Loucy (cell line): ENCODE measurements at regions not wholly inside any gene's neighbourhood (a gene's known extent, or its start where the extent isn't known, plus 50 kb on each side); places are given as distances from the start of the nearest gene placed in this dataset.

Experiments
- H2AFZ ChIP-seq: fragments of 200-600 bp; sonication (generic); 2 replicates; pipeline ENCODE4 v1.6.0; 2016; ENCODE audit warnings: antibody characterized with exemption, mild to moderate bottlenecking, low read length, moderate library complexity
- H3F3A ChIP-seq: fragments of 200-600 bp; 2 replicates; pipeline ENCODE4 v1.6.0; 2016; ENCODE audit warnings: antibody characterized with exemption, low read depth, mild to moderate bottlenecking
- H3K27me3 ChIP-seq: fragments of 200-600 bp; sonication (generic); 2 replicates; pipeline ENCODE4 v1.6.1; 2014; ENCODE audit warnings: low read length, mild to moderate bottlenecking; ENCODE audit not compliant: insufficient read depth, poor library complexity, severe bottlenecking
- H3K36me3 ChIP-seq: fragments of 200-600 bp; sonication (generic); 2 replicates; pipeline ENCODE4 v1.6.1; 2016; ENCODE audit warnings: low read length; ENCODE audit not compliant: insufficient read depth
- H3K4me1 ChIP-seq: fragments of 200-600 bp; sonication (generic); 2 replicates; pipeline ENCODE4 v1.5.1; 2014; ENCODE audit warnings: low read length, mild to moderate bottlenecking; ENCODE audit not compliant: insufficient read depth, poor library complexity, severe bottlenecking
- H3K4me2 ChIP-seq: fragments of 200-600 bp; sonication (generic); 2 replicates; pipeline ENCODE4 v1.6.0; 2014; ENCODE audit warnings: antibody characterized with exemption, low read length, low read depth, mild to moderate bottlenecking; ENCODE audit not compliant: poor library complexity, severe bottlenecking
- H3K4me3 ChIP-seq: fragments of 200-600 bp; sonication (generic); 2 replicates; pipeline ENCODE4 v1.5.1; 2014; ENCODE audit warnings: low read length, mild to moderate bottlenecking, mixed read lengths; ENCODE audit not compliant: poor library complexity, severe bottlenecking
- H3K79me2 ChIP-seq: fragments of 200-600 bp; sonication (generic); 2 replicates; pipeline ENCODE4 v1.6.1; 2014; ENCODE audit warnings: low read length; ENCODE audit not compliant: insufficient read depth
- H3K9ac ChIP-seq: fragments of 200-600 bp; sonication (generic); 2 replicates; pipeline ENCODE4 v1.6.0; 2014; ENCODE audit warnings: mild to moderate bottlenecking, low read depth, low read length, moderate library complexity; ENCODE audit not compliant: poor library complexity, severe bottlenecking
- H3K9me2 ChIP-seq: fragments of 200-600 bp; sonication (generic); replicated peaks from 2 replicates; pipeline ENCODE4 v1.6.1; 2016; ENCODE audit warnings: low read depth, low read length, mixed read lengths
- H3K9me3 ChIP-seq: fragments of 200-600 bp; sonication (generic); 2 replicates; pipeline ENCODE4 v1.6.1; 2014; ENCODE audit warnings: mild to moderate bottlenecking, antibody characterized with exemption, low read length, low read depth; ENCODE audit not compliant: insufficient read depth
- H4K20me1 ChIP-seq: fragments of 200-600 bp; sonication (generic); 2 replicates; pipeline ENCODE4 v1.6.0; 2014; ENCODE audit warnings: antibody characterized with exemption, low read length, mild to moderate bottlenecking; ENCODE audit not compliant: insufficient read depth, poor library complexity, severe bottlenecking
- CTCF ChIP-seq: fragments of 200-600 bp; sonication (generic); conservative IDR thresholded peaks from 2 replicates; pipeline ENCODE4 v1.5.1; 2014; ENCODE audit warnings: mild to moderate bottlenecking, antibody characterized with exemption, low read length
- EZH2phosphoT487 ChIP-seq: fragments of 200-600 bp; IDR thresholded peaks from 2 replicates; pipeline ENCODE4 v1.6.1; 2018; ENCODE audit warnings: antibody characterized with exemption, mild to moderate bottlenecking, moderate library complexity, borderline replicate concordance

GRCh38 chr12:127678945-127679344, 588.0 kb upstream of the TMEM132C start:
- no peaks in the 10 kb centered on the region for H3K27me3 ChIP-seq
- no peaks in the 10 kb centered on the region for H3K9me3 ChIP-seq
- H3K79me2 ChIP-seq = no peaks in the 10 kb centered on the region
- H3K4me2 ChIP-seq = no peak overlapping the region
- H4K20me1 ChIP-seq = no peaks in the 10 kb centered on the region
- 0 out of 2 replicates have a peak overlapping the region, but pooled peaks have one; percentile 17 for H2AFZ ChIP-seq
- no peak overlapping the region for H3K9ac ChIP-seq
- no peak overlapping the region for H3K4me3 ChIP-seq
- no peaks in the 10 kb centered on the region for H3K36me3 ChIP-seq
- TF ChIP-seq EZH2phosphoT487 = no peak
- no peak for TF ChIP-seq CTCF
- H3F3A ChIP-seq = no peaks in the 10 kb centered on the region
- H3K9me2 ChIP-seq = no peaks in the 10 kb centered on the region
- peaks cover 18% of the 10 kb centered on the region for H3K4me1 ChIP-seq

GRCh38 chr12:127680516-127680915, 586.5 kb upstream of the TMEM132C start:
- no peak overlapping the region for H3K4me3 ChIP-seq
- no peaks in the 10 kb centered on the region for H3K27me3 ChIP-seq
- H3K4me2 ChIP-seq = no peak overlapping the region
- no peaks in the 10 kb centered on the region for H3F3A ChIP-seq
- no peaks in the 10 kb centered on the region for H3K79me2 ChIP-seq
- no peak overlapping the region for H2AFZ ChIP-seq
- no peaks in the 10 kb centered on the region for H3K9me3 ChIP-seq
- H3K36me3 ChIP-seq = no peaks in the 10 kb centered on the region
- H4K20me1 ChIP-seq = no peaks in the 10 kb centered on the region
- TF ChIP-seq EZH2phosphoT487 (no peak), CTCF (no peak)
- H3K9ac ChIP-seq = no peak overlapping the region
- H3K4me1 ChIP-seq = peaks cover 18% of the 10 kb centered on the region
- H3K9me2 ChIP-seq = no peaks in the 10 kb centered on the region

- peaks cover 18% of the 10 kb centered on the region for H3K4me1 ChIP-seq
- H3F3A ChIP-seq = no peaks in the 10 kb centered on the region
- TF ChIP-seq EZH2phosphoT487 = no peak
- no peak for TF ChIP-seq CTCF
- H3K9me2 ChIP-seq = no peaks in the 10 kb centered on the region
- H2AFZ ChIP-seq = no peak overlapping the region
- no peak overlapping the region for H3K4me3 ChIP-seq
- H3K4me2 ChIP-seq = no peak overlapping the region
- H3K9ac ChIP-seq = no peak overlapping the region
- H3K27me3 ChIP-seq = no peaks in the 10 kb centered on the region
- no peaks in the 10 kb centered on the region for H4K20me1 ChIP-seq
- no peaks in the 10 kb centered on the region for H3K36me3 ChIP-seq
- H3K9me3 ChIP-seq = no peaks in the 10 kb centered on the region
- H3K79me2 ChIP-seq = no peaks in the 10 kb centered on the region
Observed at GRCh38 chr12:127681151-127681754, 585.7 kb upstream of the TMEM132C start.
